BLaER1 treated with 17β-estradiol and CSF1 and Interleukin-3, amounts not matched to agents 10 nM and 100 nM (cell line): ENCODE measurements at regions not wholly inside any gene's neighbourhood (a gene's known extent, or its start where the extent isn't known, plus 50 kb on each side); places are given as distances from the start of the nearest gene placed in this dataset.

Source experiments
- H3K27ac ChIP-seq, 11 experiments: shearing (Covaris generic); formaldehyde crosslinking; 2 replicates each; pipeline ENCODE4 v1.8.1; 2022
- H3K27me3 ChIP-seq, 11 experiments: shearing (Covaris generic); formaldehyde crosslinking; 2 replicates each; pipeline ENCODE4 v1.8.1; 2022
- H3K36me3 ChIP-seq, 11 experiments: shearing (Covaris generic); formaldehyde crosslinking; 2 replicates each; pipeline ENCODE4 v1.8.1; 2022
- H3K4me1 ChIP-seq, 10 experiments: shearing (Covaris generic); formaldehyde crosslinking; 2 replicates each; pipeline ENCODE4 v1.8.1; 2022
- H3K4me2 ChIP-seq, 11 experiments: shearing (Covaris generic); formaldehyde crosslinking; 2 replicates each; pipeline ENCODE4 v1.8.1; 2022
- H3K4me3 ChIP-seq, 10 experiments: shearing (Covaris generic); formaldehyde crosslinking; 2 replicates each; pipeline ENCODE4 v1.8.1; 2022
- H3K9ac ChIP-seq, 11 experiments: shearing (Covaris generic); formaldehyde crosslinking; 2 replicates each; pipeline ENCODE4 v1.8.1; 2022
- H3K9me3 ChIP-seq, 11 experiments: shearing (Covaris generic); formaldehyde crosslinking; replicated peaks in 1 of 11; 2 replicates each; pipeline ENCODE4 v1.8.1; 2022
- H4K20me1 ChIP-seq, 11 experiments: shearing (Covaris generic); formaldehyde crosslinking; 2 replicates each; pipeline ENCODE4 v1.8.1; 2022
- Cebpa-rat ChIP-seq, 11 experiments: shearing (Covaris generic); IDR thresholded peaks; 2 replicates each; pipeline ENCODE4 v1.8.1; 2022

GRCh38 chr6:22722913-22723312 is 153.5 kb downstream of the HDGFL1 start:
- Histone ChIP-seq H3K9ac (no peak overlapping the region), H3K4me2 (no peak overlapping the region), H3K9me3 (peaks cover 19 to 33% (median 25%) of the 10 kb centered on the region in 11 experiments), H3K27me3 (no peaks in the 10 kb centered on the region), H3K4me3 (no peak overlapping the region), H3K4me1 (no peaks in the 10 kb centered on the region), H4K20me1 (no peaks in the 10 kb centered on the region), H3K27ac (no peak overlapping the region), H3K36me3 (no peaks in the 10 kb centered on the region; a peak in 2 of 22 replicates)
- TF ChIP-seq Cebpa-rat (IDR thresholded peaks at IDR 0.05), result no peak

- Histone ChIP-seq H3K27me3 (no peaks in the 10 kb centered on the region), H3K9me3 (peaks cover 17 to 24% (median 22%) of the 10 kb centered on the region in 11 experiments), H3K4me1 (no peaks in the 10 kb centered on the region), H3K4me2 (no peak overlapping the region), H3K4me3 (no peak overlapping the region), H3K9ac (no peak overlapping the region), H4K20me1 (no peaks in the 10 kb centered on the region), H3K27ac (no peak overlapping the region), H3K36me3 (no peaks in the 10 kb centered on the region; a peak in 2 of 22 replicates)
- no peak for TF ChIP-seq Cebpa-rat (IDR thresholded peaks at IDR 0.05)
Measured at GRCh38 chr6:22726966-22727365, 157.6 kb downstream of the HDGFL1 start.

- no peaks in the 10 kb centered on the region for H4K20me1 ChIP-seq
- H3K9ac ChIP-seq, result no peak overlapping the region
- peaks cover 9 to 16% (median 14%) of the 10 kb centered on the region in 11 experiments for H3K9me3 ChIP-seq
- no peaks in the 10 kb centered on the region; a peak in 1 of 22 replicates for H3K36me3 ChIP-seq
- H3K4me2 ChIP-seq, result no peak overlapping the region
- no peak for TF ChIP-seq Cebpa-rat (IDR thresholded peaks at IDR 0.05)
- H3K27me3 ChIP-seq, result no peaks in the 10 kb centered on the region
- no peaks in the 10 kb centered on the region for H3K4me1 ChIP-seq
- H3K4me3 ChIP-seq, result no peak overlapping the region
- H3K27ac ChIP-seq, result no peak overlapping the region
Measured at GRCh38 chr6:22727710-22728109, 158.3 kb downstream of the HDGFL1 start.

- Histone ChIP-seq H3K4me3 (no peak overlapping the region), H3K36me3 (no peaks in the 10 kb centered on the region), H3K27ac (no peak overlapping the region), H4K20me1 (no peaks in the 10 kb centered on the region), H3K4me1 (no peaks in the 10 kb centered on the region), H3K27me3 (no peaks in the 10 kb centered on the region), H3K4me2 (no peak overlapping the region), H3K9me3 (no peaks in the 10 kb centered on the region), H3K9ac (no peak overlapping the region)
- TF ChIP-seq Cebpa-rat (IDR thresholded peaks at IDR 0.05), result no peak
Measured at GRCh38 chr6:22732176-22732970, 163.0 kb downstream of the HDGFL1 start.

- Histone ChIP-seq H4K20me1 (no peaks in the 10 kb centered on the region), H3K9me3 (no peaks in the 10 kb centered on the region), H3K4me2 (no peak overlapping the region), H3K27me3 (no peaks in the 10 kb centered on the region), H3K27ac (no peak overlapping the region), H3K36me3 (no peaks in the 10 kb centered on the region), H3K4me3 (no peak overlapping the region), H3K9ac (no peak overlapping the region), H3K4me1 (no peaks in the 10 kb centered on the region)
- TF ChIP-seq Cebpa-rat (IDR thresholded peaks at IDR 0.05), result no peak
Measured at GRCh38 chr6:22736740-22737139, 167.4 kb downstream of the HDGFL1 start.

GRCh38 chr6:22737331-22737730 is 168.0 kb downstream of the HDGFL1 start:
- TF ChIP-seq Cebpa-rat (IDR thresholded peaks at IDR 0.05), result no peak
- H3K4me1 ChIP-seq, result no peaks in the 10 kb centered on the region
- no peaks in the 10 kb centered on the region for H3K9me3 ChIP-seq
- H3K4me3 ChIP-seq, result no peak overlapping the region
- no peaks in the 10 kb centered on the region for H3K27me3 ChIP-seq
- H4K20me1 ChIP-seq, result no peaks in the 10 kb centered on the region
- no peaks in the 10 kb centered on the region for H3K36me3 ChIP-seq
- no peak overlapping the region for H3K27ac ChIP-seq
- H3K9ac ChIP-seq, result no peak overlapping the region
- no peak overlapping the region for H3K4me2 ChIP-seq

- H3K36me3 ChIP-seq, result no peaks in the 10 kb centered on the region
- H4K20me1 ChIP-seq, result no peaks in the 10 kb centered on the region
- H3K4me1 ChIP-seq, result no peaks in the 10 kb centered on the region
- no peaks in the 10 kb centered on the region for H3K9me3 ChIP-seq
- no peaks in the 10 kb centered on the region for H3K27me3 ChIP-seq
- TF ChIP-seq Cebpa-rat (IDR thresholded peaks at IDR 0.05), result no peak
- no peak overlapping the region for H3K4me3 ChIP-seq
- no peak overlapping the region for H3K27ac ChIP-seq
- H3K9ac ChIP-seq, result no peak overlapping the region
- H3K4me2 ChIP-seq, result no peak overlapping the region
Measured at GRCh38 chr6:22738194-22738593, 168.8 kb downstream of the HDGFL1 start.

GRCh38 chr6:22747571-22747970 is 178.2 kb downstream of the HDGFL1 start:
- H3K4me2 ChIP-seq, result no peak overlapping the region
- no peaks in the 10 kb centered on the region for H3K9me3 ChIP-seq
- no peaks in the 10 kb centered on the region for H3K4me1 ChIP-seq
- TF ChIP-seq Cebpa-rat (IDR thresholded peaks at IDR 0.05), result no peak
- H3K36me3 ChIP-seq, result no peaks in the 10 kb centered on the region
- H3K27me3 ChIP-seq, result no peaks in the 10 kb centered on the region
- no peak overlapping the region for H3K4me3 ChIP-seq
- no peaks in the 10 kb centered on the region for H4K20me1 ChIP-seq
- no peak overlapping the region for H3K9ac ChIP-seq
- no peak overlapping the region for H3K27ac ChIP-seq

GRCh38 chr6:22748681-22749080 is 179.3 kb downstream of the HDGFL1 start:
- no peak for TF ChIP-seq Cebpa-rat (IDR thresholded peaks at IDR 0.05)
- Histone ChIP-seq H3K9me3 (no peaks in the 10 kb centered on the region), H3K9ac (no peak overlapping the region), H3K36me3 (no peaks in the 10 kb centered on the region), H3K27ac (no peak overlapping the region), H3K4me3 (no peak overlapping the region), H3K27me3 (no peaks in the 10 kb centered on the region), H4K20me1 (no peaks in the 10 kb centered on the region), H3K4me2 (no peak overlapping the region), H3K4me1 (no peaks in the 10 kb centered on the region)

GRCh38 chr6:22749696-22750095 is 180.3 kb downstream of the HDGFL1 start:
- no peaks in the 10 kb centered on the region; a peak in 1 of 22 replicates for H4K20me1 ChIP-seq
- H3K27me3 ChIP-seq, result no peaks in the 10 kb centered on the region
- H3K4me1 ChIP-seq, result no peaks in the 10 kb centered on the region
- no peak overlapping the region for H3K27ac ChIP-seq
- H3K9ac ChIP-seq, result no peak overlapping the region
- TF ChIP-seq Cebpa-rat (IDR thresholded peaks at IDR 0.05), result no peak
- no peaks in the 10 kb centered on the region for H3K36me3 ChIP-seq
- no peaks in the 10 kb centered on the region for H3K9me3 ChIP-seq
- no peak overlapping the region for H3K4me2 ChIP-seq
- no peak overlapping the region for H3K4me3 ChIP-seq
